Endothelial cell (in vitro differentiated cells): ENCODE measurements at regions not wholly inside any gene's neighbourhood (a gene's known extent, or its start where the extent isn't known, plus 50 kb on each side); places are given as distances from the start of the nearest gene placed in this dataset.

ENCODE experiments used
- DNase-seq: peaks from one replicate; pipeline ENCODE4 v3.0.0; 2021; ENCODE audit warnings: low spot score
- H3K27ac Mint-ChIP-seq: one replicate; pipeline ENCODE4 v1.8.0; 2021; ENCODE audit warnings: mixed read lengths, inconsistent platforms; ENCODE audit not compliant: unreplicated experiment
- H3K27me3 Mint-ChIP-seq: one replicate; pipeline ENCODE4 v1.8.0; 2021; ENCODE audit warnings: mild to moderate bottlenecking, moderate library complexity, mixed read lengths, inconsistent platforms; ENCODE audit not compliant: unreplicated experiment
- H3K36me3 Mint-ChIP-seq: one replicate; pipeline ENCODE4 v1.8.0; 2021; ENCODE audit warnings: mild to moderate bottlenecking, low read depth, mixed read lengths, inconsistent platforms; ENCODE audit not compliant: unreplicated experiment
- H3K4me1 Mint-ChIP-seq: one replicate; pipeline ENCODE4 v1.8.0; 2021; ENCODE audit warnings: mild to moderate bottlenecking, mixed read lengths, inconsistent platforms; ENCODE audit not compliant: unreplicated experiment
- H3K4me3 Mint-ChIP-seq: one replicate; pipeline ENCODE4 v1.8.0; 2021; ENCODE audit warnings: mild to moderate bottlenecking, mixed read lengths, inconsistent platforms; ENCODE audit not compliant: unreplicated experiment
- H3K9me3 Mint-ChIP-seq: one replicate; pipeline ENCODE4 v1.8.0; 2021; ENCODE audit warnings: mixed read lengths, inconsistent platforms; ENCODE audit not compliant: unreplicated experiment
- CTCF ChIP-seq: fragments of 200-600 bp; sonication (generic); IDR thresholded peaks from one replicate; pipeline ENCODE4 v1.5.0; 2021; ENCODE audit warnings: antibody characterized with exemption; ENCODE audit not compliant: unreplicated experiment

GRCh38 chr11:129302386-129303101, 73.1 kb upstream of the BARX2 start:
- TF ChIP-seq CTCF, result no peak
- H3K9me3 Mint-ChIP-seq, result no peaks in the 10 kb centered on the region
- H3K4me1 Mint-ChIP-seq, result peaks cover 10% of the 10 kb centered on the region
- no peaks in the 10 kb centered on the region for H3K36me3 Mint-ChIP-seq
- no peak for DNase-seq
- H3K27me3 Mint-ChIP-seq, result no peaks in the 10 kb centered on the region
- no peak overlapping the region for H3K27ac Mint-ChIP-seq
- no peak overlapping the region for H3K4me3 Mint-ChIP-seq

GRCh38 chr11:129300099-129300498, 75.5 kb upstream of the BARX2 start:
- no peaks in the 10 kb centered on the region for H3K9me3 Mint-ChIP-seq
- no peaks in the 10 kb centered on the region for H3K27me3 Mint-ChIP-seq
- H3K4me1 Mint-ChIP-seq, result peaks cover 10% of the 10 kb centered on the region
- no peak overlapping the region for H3K4me3 Mint-ChIP-seq
- DNase-seq, result no peak
- no peak overlapping the region for H3K27ac Mint-ChIP-seq
- no peaks in the 10 kb centered on the region for H3K36me3 Mint-ChIP-seq
- TF ChIP-seq CTCF, result no peak

GRCh38 chr11:129298988-129299387, 76.7 kb upstream of the BARX2 start:
- Mint-ChIP-seq H3K4me3 (no peak overlapping the region), H3K36me3 (no peaks in the 10 kb centered on the region), H3K27ac (no peak overlapping the region), H3K9me3 (no peaks in the 10 kb centered on the region), H3K27me3 (no peaks in the 10 kb centered on the region), H3K4me1 (peaks cover 10% of the 10 kb centered on the region)
- TF ChIP-seq CTCF, result no peak
- no peak for DNase-seq

- H3K27ac Mint-ChIP-seq, result no peak overlapping the region
Measured at GRCh38 chr11:129295746-129296145, 79.9 kb upstream of the BARX2 start.

More at GRCh38 chr11:129295746-129296145, 79.9 kb upstream of the BARX2 start:
- Mint-ChIP-seq H3K9me3 (no peaks in the 10 kb centered on the region), H3K36me3 (no peaks in the 10 kb centered on the region), H3K4me3 (no peak overlapping the region), H3K27me3 (no peaks in the 10 kb centered on the region), H3K4me1 (peaks cover 1% of the 10 kb centered on the region)
- DNase-seq, result no peak
- TF ChIP-seq CTCF, result no peak
